Stomach (tissue), 4 donors: ENCODE measurements at regions not wholly inside any gene's neighbourhood (a gene's known extent, or its start where the extent isn't known, plus 50 kb on each side); places are given as distances from the start of the nearest gene placed in this dataset.

Source experiments
- EP300 ChIP-seq: sonication (generic); formaldehyde crosslinking; IDR thresholded peaks from one replicate; pipeline ENCODE4 v1.6.1; 2017; ENCODE audit warnings: antibody characterized with exemption
- POLR2AphosphoS5 ChIP-seq, 3 donors: sonication (generic); formaldehyde crosslinking; IDR thresholded peaks; one replicate each; pipeline ENCODE4 v1.6.1; 2016; ENCODE audit warnings: antibody characterized with exemption in 3 of 3

GRCh38 chr11:57120192-57120965 lies 61.4 kb upstream of the LRRC55 start:
- TF ChIP-seq POLR2AphosphoS5 (IDR thresholded peaks at IDR 0.05) (no peak), EP300 (no peak)
